ENCODE measurements at regions not wholly inside any gene's neighbourhood (a gene's known extent, or its start where the extent isn't known, plus 50 kb on each side); places are given as distances from the start of the nearest gene placed in this dataset.

DNA sequence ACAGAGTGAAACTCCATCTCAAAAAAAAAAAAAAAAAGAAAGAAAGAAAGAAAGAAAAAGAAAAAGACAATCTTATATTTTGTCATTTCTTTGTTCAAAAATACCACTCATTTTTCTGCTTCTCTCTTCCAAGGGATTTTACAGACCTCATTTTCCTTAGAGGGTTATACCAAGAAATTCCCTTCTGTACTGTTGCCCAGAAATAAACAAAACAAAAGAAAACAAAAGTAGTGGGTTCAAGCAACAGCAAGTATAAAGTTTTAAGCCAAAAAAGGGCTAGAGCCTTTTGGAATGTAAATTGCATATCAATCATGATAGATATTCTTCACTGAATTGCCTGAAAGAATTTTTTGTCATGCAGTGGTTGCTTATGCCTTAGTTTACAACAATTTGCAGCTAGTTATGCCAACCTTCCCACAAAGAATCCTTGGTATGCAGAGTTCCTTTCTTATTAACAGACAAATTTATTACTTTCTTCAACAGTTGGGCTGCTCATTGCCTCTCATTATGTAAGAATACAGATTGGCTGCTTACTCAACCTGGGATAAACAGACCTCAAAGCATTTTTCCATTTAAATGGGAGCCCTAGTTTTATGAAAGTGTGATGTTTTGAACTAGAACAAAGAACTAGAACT, 129.1 kb upstream of the PPFIA2 start:
- TF ChIP-seq, protein P1, sequence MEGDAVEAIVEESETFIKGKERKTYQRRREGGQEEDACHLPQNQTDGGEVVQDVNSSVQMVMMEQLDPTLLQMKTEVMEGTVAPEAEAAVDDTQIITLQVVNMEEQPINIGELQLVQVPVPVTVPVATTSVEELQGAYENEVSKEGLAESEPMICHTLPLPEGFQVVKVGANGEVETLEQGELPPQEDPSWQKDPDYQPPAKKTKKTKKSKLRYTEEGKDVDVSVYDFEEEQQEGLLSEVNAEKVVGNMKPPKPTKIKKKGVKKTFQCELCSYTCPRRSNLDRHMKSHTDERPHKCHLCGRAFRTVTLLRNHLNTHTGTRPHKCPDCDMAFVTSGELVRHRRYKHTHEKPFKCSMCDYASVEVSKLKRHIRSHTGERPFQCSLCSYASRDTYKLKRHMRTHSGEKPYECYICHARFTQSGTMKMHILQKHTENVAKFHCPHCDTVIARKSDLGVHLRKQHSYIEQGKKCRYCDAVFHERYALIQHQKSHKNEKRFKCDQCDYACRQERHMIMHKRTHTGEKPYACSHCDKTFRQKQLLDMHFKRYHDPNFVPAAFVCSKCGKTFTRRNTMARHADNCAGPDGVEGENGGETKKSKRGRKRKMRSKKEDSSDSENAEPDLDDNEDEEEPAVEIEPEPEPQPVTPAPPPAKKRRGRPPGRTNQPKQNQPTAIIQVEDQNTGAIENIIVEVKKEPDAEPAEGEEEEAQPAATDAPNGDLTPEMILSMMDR (IDR thresholded peaks at IDR 0.05), result no peak
- no peak for TF ChIP-seq POLR2A (IDR thresholded peaks at IDR 0.05)

Data from thyroid gland (tissue), 4 donors.